OCI-LY1 (cell line): ENCODE measurements at regions not wholly inside any gene's neighbourhood (a gene's known extent, or its start where the extent isn't known, plus 50 kb on each side); places are given as distances from the start of the nearest gene placed in this dataset.

Source experiments
- H2AFZ ChIP-seq: fragments of 200-600 bp; sonication (generic), shearing (Covaris generic); 2 replicates; pipeline ENCODE4 v1.6.0; 2014; ENCODE audit warnings: antibody characterized with exemption, mild to moderate bottlenecking, low read length
- H3F3A ChIP-seq: fragments of 200-600 bp; sonication (generic), shearing (Covaris generic); 2 replicates; pipeline ENCODE4 v1.6.0; 2014; ENCODE audit warnings: mild to moderate bottlenecking, antibody characterized with exemption, low read length, moderate library complexity; ENCODE audit not compliant: insufficient read depth
- H3K27ac ChIP-seq: fragments of 200-600 bp; sonication (generic); 2 replicates; pipeline ENCODE4 v1.5.1; 2014; ENCODE audit warnings: low read length, mixed run types, mild to moderate bottlenecking, low read depth; ENCODE audit not compliant: poor library complexity, severe bottlenecking
- H3K27me3 ChIP-seq: fragments of 200-600 bp; sonication (generic); 2 replicates; pipeline ENCODE4 v1.6.0; 2014; ENCODE audit warnings: antibody characterized with exemption, mild to moderate bottlenecking, low read length, moderate library complexity; ENCODE audit not compliant: insufficient read depth
- H3K36me3 ChIP-seq: fragments of 200-600 bp; sonication (generic); 2 replicates; pipeline ENCODE4 v1.6.1; 2014; ENCODE audit warnings: mild to moderate bottlenecking, antibody characterized with exemption, low read length, moderate library complexity, mixed read lengths; ENCODE audit not compliant: insufficient read depth
- H3K4me1 ChIP-seq: fragments of 200-600 bp; sonication (generic); 2 replicates; pipeline ENCODE4 v1.5.1; 2014; ENCODE audit warnings: mild to moderate bottlenecking, low read length, moderate library complexity; ENCODE audit not compliant: insufficient read depth, severe bottlenecking
- H3K4me2 ChIP-seq: fragments of 200-600 bp; sonication (generic), shearing (Covaris generic); 2 replicates; pipeline ENCODE4 v1.6.1; 2014; ENCODE audit warnings: low read length
- H3K4me3 ChIP-seq: fragments of 200-600 bp; sonication (generic); 2 replicates; pipeline ENCODE4 v1.5.1; 2014; ENCODE audit warnings: low read length, low read depth, mild to moderate bottlenecking, mixed read lengths; ENCODE audit not compliant: poor library complexity, severe bottlenecking
- H3K79me2 ChIP-seq: fragments of 200-600 bp; shearing (Covaris generic); 2 replicates; pipeline ENCODE4 v1.6.1; 2016; ENCODE audit warnings: mixed run types, low read length, mixed read lengths; ENCODE audit not compliant: insufficient read depth
- H3K9ac ChIP-seq: fragments of 200-600 bp; sonication (generic), shearing (Covaris generic); 2 replicates; pipeline ENCODE4 v1.6.1; 2014; ENCODE audit warnings: mild to moderate bottlenecking, low read length, mixed read lengths
- H3K9me2 ChIP-seq: fragments of 200-600 bp; sonication (generic), shearing (Covaris generic); 2 replicates; pipeline ENCODE4 v1.6.1; 2014; ENCODE audit warnings: low read depth, mild to moderate bottlenecking, low read length, mixed read lengths
- H3K9me3 ChIP-seq: fragments of 200-600 bp; shearing (Covaris generic); 2 replicates; pipeline ENCODE4 v1.6.1; 2014; ENCODE audit warnings: low read length, mixed read lengths
- H4K20me1 ChIP-seq: fragments of 200-600 bp; sonication (generic), shearing (Covaris generic); 2 replicates; pipeline ENCODE4 v1.6.0; 2016; ENCODE audit warnings: mild to moderate bottlenecking, low read length; ENCODE audit not compliant: insufficient read depth
- EZH2 ChIP-seq: fragments of 200-600 bp; sonication (generic), shearing (Covaris generic); IDR thresholded peaks from 2 replicates; pipeline ENCODE4 v1.8.0; 2017; ENCODE audit warnings: borderline replicate concordance, mixed run types, mild to moderate bottlenecking, antibody characterized with exemption, low read length, moderate library complexity, mixed read lengths
- TF ChIP-seq, protein P1 (sequence below): fragments of 200-600 bp; sonication (generic), shearing (Covaris generic); IDR thresholded peaks from 2 replicates; pipeline ENCODE4 v1.5.1; 2017; ENCODE audit warnings: mild to moderate bottlenecking, antibody characterized with exemption, low read length, moderate library complexity, mixed read lengths

DNA sequence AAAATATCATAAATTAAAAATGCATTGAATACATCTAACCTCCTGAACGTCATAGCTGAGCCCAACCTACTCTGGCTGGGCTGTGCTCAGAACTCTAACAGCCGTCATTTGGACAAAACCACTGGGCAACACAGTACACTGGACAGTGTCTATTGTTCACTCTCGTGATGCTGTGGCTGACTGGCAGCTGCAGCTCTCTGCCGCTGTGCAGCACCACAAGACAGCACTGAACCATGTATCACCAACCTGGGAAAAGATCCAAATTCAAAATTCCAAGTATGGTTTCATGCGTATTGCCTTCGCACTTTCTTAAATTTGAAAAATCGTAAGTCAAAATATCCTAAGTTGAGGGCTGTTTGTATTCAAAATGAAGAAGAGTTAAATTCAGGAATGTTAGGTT, 145.1 kb upstream of the CNTN4 start:
- Histone ChIP-seq H3K9ac (no peak overlapping the region), H3K4me2 (no peak overlapping the region), H3K4me1 (no peaks in the 10 kb centered on the region), H3K79me2 (no peaks in the 10 kb centered on the region), H4K20me1 (no peaks in the 10 kb centered on the region), H2AFZ (no peak overlapping the region), H3K9me2 (no peaks in the 10 kb centered on the region), H3K27me3 (no peaks in the 10 kb centered on the region), H3K9me3 (no peaks in the 10 kb centered on the region), H3K4me3 (no peak overlapping the region), H3K36me3 (no peaks in the 10 kb centered on the region), H3F3A (no peaks in the 10 kb centered on the region), H3K27ac (no peak overlapping the region)
- TF ChIP-seq EZH2, result no peak
- TF ChIP-seq, protein P1, sequence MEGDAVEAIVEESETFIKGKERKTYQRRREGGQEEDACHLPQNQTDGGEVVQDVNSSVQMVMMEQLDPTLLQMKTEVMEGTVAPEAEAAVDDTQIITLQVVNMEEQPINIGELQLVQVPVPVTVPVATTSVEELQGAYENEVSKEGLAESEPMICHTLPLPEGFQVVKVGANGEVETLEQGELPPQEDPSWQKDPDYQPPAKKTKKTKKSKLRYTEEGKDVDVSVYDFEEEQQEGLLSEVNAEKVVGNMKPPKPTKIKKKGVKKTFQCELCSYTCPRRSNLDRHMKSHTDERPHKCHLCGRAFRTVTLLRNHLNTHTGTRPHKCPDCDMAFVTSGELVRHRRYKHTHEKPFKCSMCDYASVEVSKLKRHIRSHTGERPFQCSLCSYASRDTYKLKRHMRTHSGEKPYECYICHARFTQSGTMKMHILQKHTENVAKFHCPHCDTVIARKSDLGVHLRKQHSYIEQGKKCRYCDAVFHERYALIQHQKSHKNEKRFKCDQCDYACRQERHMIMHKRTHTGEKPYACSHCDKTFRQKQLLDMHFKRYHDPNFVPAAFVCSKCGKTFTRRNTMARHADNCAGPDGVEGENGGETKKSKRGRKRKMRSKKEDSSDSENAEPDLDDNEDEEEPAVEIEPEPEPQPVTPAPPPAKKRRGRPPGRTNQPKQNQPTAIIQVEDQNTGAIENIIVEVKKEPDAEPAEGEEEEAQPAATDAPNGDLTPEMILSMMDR, result no peak

DNA sequence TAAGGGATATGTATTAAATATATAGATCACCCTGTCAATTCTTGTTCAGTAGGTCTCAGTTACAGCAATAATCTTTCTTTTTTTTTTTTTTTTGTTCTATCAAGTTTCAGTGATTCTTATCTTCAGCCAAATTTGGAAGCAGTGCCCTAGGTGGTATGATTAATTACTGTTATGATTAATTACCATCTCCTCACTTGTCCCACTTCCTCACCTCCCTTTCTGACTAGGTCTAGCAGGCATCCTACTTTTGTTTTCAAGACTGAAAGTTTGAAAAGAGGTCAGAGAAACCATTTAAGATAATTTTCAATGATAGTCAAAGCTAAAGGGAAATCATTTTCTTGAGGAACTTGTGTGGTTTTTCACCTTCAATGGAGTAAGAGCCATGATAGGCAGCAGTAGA, 144.0 kb upstream of the CNTN4 start:
- Histone ChIP-seq H2AFZ (no peak overlapping the region), H3K9me3 (no peaks in the 10 kb centered on the region), H3K27ac (no peak overlapping the region), H3K4me3 (no peak overlapping the region), H3K27me3 (no peaks in the 10 kb centered on the region), H3K4me2 (no peak overlapping the region), H3K79me2 (no peaks in the 10 kb centered on the region), H3K9me2 (no peaks in the 10 kb centered on the region), H3F3A (no peaks in the 10 kb centered on the region), H3K9ac (no peak overlapping the region), H3K36me3 (no peaks in the 10 kb centered on the region), H4K20me1 (no peaks in the 10 kb centered on the region), H3K4me1 (no peaks in the 10 kb centered on the region)
- TF ChIP-seq, protein P1, result no peak
- no peak for TF ChIP-seq EZH2

DNA sequence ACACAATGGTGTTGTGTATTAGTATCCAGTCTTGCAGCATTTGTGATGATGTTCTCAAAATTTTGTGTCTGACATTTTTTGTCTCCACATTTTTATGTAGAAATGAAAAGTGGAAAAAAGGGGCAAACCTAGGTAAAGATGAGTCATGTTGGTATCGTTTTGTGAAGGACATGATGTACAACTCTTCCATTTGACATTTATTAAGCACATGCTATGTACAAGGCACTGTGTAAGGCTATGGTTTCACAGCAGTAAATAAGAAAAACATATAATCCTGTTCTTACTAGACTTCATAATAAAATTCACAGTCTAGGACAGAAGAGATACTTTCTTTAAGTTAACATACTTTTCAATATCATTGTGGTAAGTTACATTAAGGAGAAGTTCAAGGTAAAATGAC, 143.5 kb upstream of the CNTN4 start:
- Histone ChIP-seq H4K20me1 (no peaks in the 10 kb centered on the region), H3K27me3 (no peaks in the 10 kb centered on the region), H3F3A (no peaks in the 10 kb centered on the region), H3K79me2 (no peaks in the 10 kb centered on the region), H3K36me3 (no peaks in the 10 kb centered on the region), H3K9ac (no peak overlapping the region), H2AFZ (no peak overlapping the region), H3K4me1 (no peaks in the 10 kb centered on the region), H3K4me2 (no peak overlapping the region), H3K4me3 (no peak overlapping the region), H3K27ac (no peak overlapping the region), H3K9me3 (no peaks in the 10 kb centered on the region), H3K9me2 (no peaks in the 10 kb centered on the region)
- no peak for TF ChIP-seq EZH2
- TF ChIP-seq, protein P1, result no peak
